Colonic mucosa (tissue), 4 donors: ENCODE measurements at regions not wholly inside any gene's neighbourhood (a gene's known extent, or its start where the extent isn't known, plus 50 kb on each side); places are given as distances from the start of the nearest gene placed in this dataset.

Source experiments
- DNase-seq: peaks from one replicate; pipeline ENCODE4 v3.0.0-alpha.2; 2020
- H3K27ac ChIP-seq: fragments of 200-600 bp; one replicate; pipeline ENCODE4 v1.8.0; 2021
- H3K27me3 ChIP-seq: fragments of 200-600 bp; one replicate; pipeline ENCODE4 v1.8.0; 2021
- H3K36me3 ChIP-seq: fragments of 200-600 bp; one replicate; pipeline ENCODE4 v1.8.0; 2021
- H3K4me1 ChIP-seq: fragments of 200-600 bp; one replicate; pipeline ENCODE4 v1.8.0; 2021; ENCODE audit warnings: mild to moderate bottlenecking
- H3K4me3 ChIP-seq: fragments of 200-600 bp; one replicate; pipeline ENCODE4 v1.8.0; 2021
- H3K9ac ChIP-seq, 2 donors: one replicate each; pipeline ENCODE4 v1.7.0; 2013; ENCODE audit warnings: control low read depth in 2 of 2, low read depth in 2 of 2, low read length in 2 of 2
- H3K9me3 ChIP-seq: fragments of 200-600 bp; one replicate; pipeline ENCODE4 v1.8.0; 2021
- intact Hi-C: fragments of 100-400 bp; cut with DNase I; formaldehyde crosslinking; loops from one replicate; pipeline ENCODE4 v1.14.1; 2022
- TF ChIP-seq, protein P1 (sequence below): fragments of 200-600 bp; IDR thresholded peaks from one replicate; pipeline ENCODE4 v1.8.0; 2022; ENCODE audit warnings: antibody characterized with exemption, mild to moderate bottlenecking
- donor health status: healthy.
- donor health status: DM: no; HTN: no; CAD: no.
- donor health status: DM: no; HTN: no; CAD: no.

DNA sequence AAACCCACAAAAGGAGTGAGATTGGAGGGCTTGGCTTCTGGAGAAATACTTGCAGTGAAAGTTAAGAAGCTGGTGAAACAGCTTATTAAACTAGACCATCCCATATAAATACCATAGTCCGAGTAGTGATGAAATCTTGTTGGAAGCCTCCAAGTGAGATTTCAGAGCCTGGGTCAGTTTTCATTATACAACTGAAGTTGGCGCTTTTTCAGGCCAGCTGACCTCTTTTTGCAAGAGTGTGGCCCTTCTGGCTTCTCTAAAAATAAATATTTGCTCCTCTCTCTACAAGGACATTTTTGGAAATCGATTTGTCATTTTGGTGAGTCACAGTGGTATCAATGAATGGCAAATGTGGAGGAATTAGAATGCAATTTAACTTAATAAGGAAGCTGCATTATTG lies 51.2 kb upstream of the THRB start:
- peak; percentile 33 for DNase-seq
- no peak overlapping the region for H3K9ac ChIP-seq
- H3K4me3 ChIP-seq = no peak overlapping the region
- TF ChIP-seq, protein P1, sequence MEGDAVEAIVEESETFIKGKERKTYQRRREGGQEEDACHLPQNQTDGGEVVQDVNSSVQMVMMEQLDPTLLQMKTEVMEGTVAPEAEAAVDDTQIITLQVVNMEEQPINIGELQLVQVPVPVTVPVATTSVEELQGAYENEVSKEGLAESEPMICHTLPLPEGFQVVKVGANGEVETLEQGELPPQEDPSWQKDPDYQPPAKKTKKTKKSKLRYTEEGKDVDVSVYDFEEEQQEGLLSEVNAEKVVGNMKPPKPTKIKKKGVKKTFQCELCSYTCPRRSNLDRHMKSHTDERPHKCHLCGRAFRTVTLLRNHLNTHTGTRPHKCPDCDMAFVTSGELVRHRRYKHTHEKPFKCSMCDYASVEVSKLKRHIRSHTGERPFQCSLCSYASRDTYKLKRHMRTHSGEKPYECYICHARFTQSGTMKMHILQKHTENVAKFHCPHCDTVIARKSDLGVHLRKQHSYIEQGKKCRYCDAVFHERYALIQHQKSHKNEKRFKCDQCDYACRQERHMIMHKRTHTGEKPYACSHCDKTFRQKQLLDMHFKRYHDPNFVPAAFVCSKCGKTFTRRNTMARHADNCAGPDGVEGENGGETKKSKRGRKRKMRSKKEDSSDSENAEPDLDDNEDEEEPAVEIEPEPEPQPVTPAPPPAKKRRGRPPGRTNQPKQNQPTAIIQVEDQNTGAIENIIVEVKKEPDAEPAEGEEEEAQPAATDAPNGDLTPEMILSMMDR = no peak
- no peaks in the 10 kb centered on the region for H3K36me3 ChIP-seq
- H3K9me3 ChIP-seq = no peaks in the 10 kb centered on the region
- intact Hi-C loops = no loop called here
- H3K4me1 ChIP-seq = no peaks in the 10 kb centered on the region
- H3K27ac ChIP-seq = no peak overlapping the region
- no peaks in the 10 kb centered on the region for H3K27me3 ChIP-seq

DNA sequence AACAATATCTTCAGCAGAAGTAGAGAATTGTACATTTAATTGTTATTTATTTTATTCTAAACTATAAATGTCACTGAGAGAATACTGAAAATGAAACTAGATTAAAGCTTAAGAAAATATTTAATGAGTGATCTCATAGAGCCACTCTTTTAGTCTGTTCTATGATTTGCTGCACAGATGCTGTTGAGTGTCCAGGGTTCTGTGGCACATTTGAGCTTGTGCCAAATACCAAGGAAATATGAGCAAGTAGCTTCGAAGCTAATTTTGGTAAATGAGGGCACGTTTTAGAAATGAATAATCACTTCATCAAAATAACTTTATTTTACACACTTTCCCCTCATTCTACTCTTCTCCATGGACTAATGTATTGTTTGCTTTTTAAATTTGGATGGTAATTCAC lies 53.6 kb upstream of the THRB start:
- no peak for DNase-seq
- intact Hi-C loops = no loop called here
- Histone ChIP-seq H3K36me3 (no peaks in the 10 kb centered on the region), H3K9ac (no peak overlapping the region), H3K27ac (no peak overlapping the region), H3K27me3 (no peaks in the 10 kb centered on the region), H3K9me3 (no peaks in the 10 kb centered on the region), H3K4me1 (no peaks in the 10 kb centered on the region), H3K4me3 (no peak overlapping the region)
- TF ChIP-seq, protein P1 = no peak

DNA sequence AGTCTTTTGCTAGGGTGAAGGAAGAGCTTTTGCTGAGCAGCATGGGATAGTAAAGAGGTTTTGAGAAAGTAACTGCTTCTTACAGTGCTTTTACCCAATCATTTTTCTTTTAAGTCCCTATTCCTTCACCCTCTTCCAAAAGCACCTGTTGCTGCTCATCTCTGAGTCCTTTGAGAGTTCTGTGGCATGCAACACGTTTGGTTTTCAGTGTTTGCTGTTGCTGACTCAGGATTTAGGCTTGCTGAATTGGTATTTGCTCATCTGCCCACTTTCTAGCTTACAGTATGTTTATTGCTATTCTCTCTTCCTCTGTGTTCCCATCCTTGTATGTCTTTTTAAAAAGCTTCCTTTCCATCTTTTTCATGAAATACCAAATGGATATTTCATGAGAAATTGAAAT lies 55.9 kb upstream of the THRB start:
- Histone ChIP-seq H3K27me3 (no peaks in the 10 kb centered on the region), H3K9ac (no peak overlapping the region), H3K4me3 (no peak overlapping the region), H3K4me1 (no peaks in the 10 kb centered on the region), H3K27ac (no peak overlapping the region), H3K36me3 (no peaks in the 10 kb centered on the region), H3K9me3 (no peaks in the 10 kb centered on the region)
- intact Hi-C loops = no loop called here
- TF ChIP-seq, protein P1 = no peak
- DNase-seq = no peak

DNA sequence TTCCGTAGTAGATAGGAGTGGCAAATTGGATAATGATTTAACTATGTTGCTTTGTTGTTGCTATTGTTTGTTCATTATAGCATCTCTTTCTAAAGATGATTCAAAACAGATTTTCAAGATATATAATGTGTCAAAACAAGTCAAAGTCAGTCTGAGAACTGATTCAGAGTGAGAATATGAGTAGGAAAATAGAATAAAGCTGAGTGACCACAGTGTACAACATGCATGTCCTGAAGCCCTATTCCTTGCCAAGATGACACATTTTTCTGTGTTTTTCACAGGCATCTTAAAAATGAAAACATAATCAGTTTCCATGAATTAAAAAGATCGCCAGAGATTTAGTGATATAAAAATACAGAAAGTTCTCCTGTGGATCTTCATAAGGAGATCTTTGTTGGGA lies 57.0 kb upstream of the THRB start:
- H3K4me1 ChIP-seq = no peaks in the 10 kb centered on the region
- TF ChIP-seq, protein P1 = no peak
- no peaks in the 10 kb centered on the region for H3K36me3 ChIP-seq
- intact Hi-C loops = no loop called here
- DNase-seq = no peak
- no peaks in the 10 kb centered on the region for H3K27me3 ChIP-seq
- H3K4me3 ChIP-seq = no peak overlapping the region
- H3K9me3 ChIP-seq = no peaks in the 10 kb centered on the region
- H3K9ac ChIP-seq = no peak overlapping the region
- no peak overlapping the region for H3K27ac ChIP-seq

DNA sequence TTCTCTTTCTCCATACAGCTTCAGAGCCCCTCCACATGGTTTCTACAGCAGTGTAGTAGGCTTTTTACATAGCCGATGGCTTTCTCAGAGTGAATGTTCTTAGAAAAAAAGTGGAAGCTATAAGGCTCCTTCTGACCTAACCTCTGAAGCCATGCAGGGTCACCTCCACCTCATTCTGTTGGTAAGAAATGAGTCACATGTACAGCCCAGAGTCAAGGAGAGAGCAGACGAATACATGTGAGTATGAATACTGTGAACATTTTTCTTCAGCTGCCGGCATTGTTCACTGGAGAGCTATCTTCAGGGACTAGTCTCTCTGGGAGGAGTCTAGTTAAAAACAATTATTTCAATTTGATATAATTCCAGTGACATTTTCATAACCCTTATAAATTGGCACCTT lies 68.2 kb upstream of the THRB start:
- H3K9me3 ChIP-seq = no peaks in the 10 kb centered on the region

More for the DNA sequence above, 68.2 kb upstream of the THRB start:
- no peak for DNase-seq
- H3K36me3 ChIP-seq = no peaks in the 10 kb centered on the region
- H3K27ac ChIP-seq = no peak overlapping the region
- no peaks in the 10 kb centered on the region for H3K4me1 ChIP-seq
- intact Hi-C loops = no loop called here
- no peak overlapping the region for H3K9ac ChIP-seq
- H3K27me3 ChIP-seq = no peaks in the 10 kb centered on the region
- TF ChIP-seq, protein P1 = no peak
- no peak overlapping the region for H3K4me3 ChIP-seq
